ENCODE measurements at regions not wholly inside any gene's neighbourhood (a gene's known extent, or its start where the extent isn't known, plus 50 kb on each side); places are given as distances from the start of the nearest gene placed in this dataset.

DNA sequence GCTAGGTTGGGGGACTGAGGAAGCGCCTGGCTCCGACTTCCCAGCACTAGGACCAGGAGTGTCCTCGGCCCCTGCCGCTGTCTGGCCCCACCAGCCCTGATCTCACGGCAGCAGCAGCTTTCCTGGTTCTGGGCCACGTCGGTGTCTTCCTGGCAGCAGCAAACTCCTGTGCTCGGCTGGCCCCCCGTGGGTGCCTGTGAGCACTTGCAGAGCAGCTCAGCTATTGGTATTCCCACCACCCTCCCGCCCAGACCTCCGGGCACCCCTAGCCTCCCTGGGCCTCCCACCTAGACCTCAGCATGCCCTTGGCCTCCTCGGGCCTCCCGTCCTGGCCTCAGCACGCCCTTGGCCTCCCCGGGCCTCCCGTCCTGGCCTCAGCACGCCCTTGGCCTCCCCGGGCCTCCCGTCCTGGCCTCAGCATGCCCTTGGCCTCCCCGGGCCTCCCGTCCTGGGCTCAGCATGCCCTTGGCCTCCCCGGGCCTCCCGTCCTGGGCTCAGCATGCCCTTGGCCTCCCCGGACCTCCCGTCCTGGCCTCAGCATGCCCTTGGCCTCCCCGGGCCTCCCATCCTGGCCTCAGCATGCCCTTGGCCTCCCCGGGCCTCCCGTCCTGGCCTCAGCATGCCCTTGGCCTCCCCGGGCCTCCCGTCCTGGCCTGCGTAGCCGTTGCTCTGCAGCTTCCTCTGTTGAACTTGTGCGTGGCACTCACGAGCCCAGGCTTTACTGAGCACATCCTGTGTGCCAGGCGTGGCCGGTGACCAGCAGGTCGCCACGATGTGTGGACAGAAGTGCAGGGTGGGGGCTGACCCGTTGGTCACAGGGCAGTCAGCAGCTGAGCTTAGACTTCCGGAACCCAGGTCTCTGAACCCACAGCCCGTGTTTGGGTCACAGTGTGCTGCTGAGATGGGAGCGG is 51.8 kb upstream of the ACSF3 start:
- H3K9ac ChIP-seq (ENCODE audit: low read length): no peak overlapping the region
- H2AFZ ChIP-seq (ENCODE audit: low read length): no peak overlapping the region
- peaks cover 32% of the 10 kb centered on the region for H3K4me1 ChIP-seq (ENCODE audit: low read length)
- H3K9me3 ChIP-seq (ENCODE audit: low read length): no peaks in the 10 kb centered on the region
- no peaks in the 10 kb centered on the region; the same call in 1 of the 2 replicates for H3K27me3 ChIP-seq (ENCODE audit: low read length)
- no peaks in the 10 kb centered on the region for H3K79me2 ChIP-seq (ENCODE audit: low read length)
- no peak overlapping the region for H3K27ac ChIP-seq (ENCODE audit: low read length)
- peaks cover 26% of the 10 kb centered on the region for H4K20me1 ChIP-seq (ENCODE audit: insufficient read depth, low read depth, low read length)
- no peak for DNase-seq
- H3K4me2 ChIP-seq (ENCODE audit: low read depth, low read length, poor library complexity, severe bottlenecking): no peak overlapping the region
- no peaks in the 10 kb centered on the region for H3K9me2 ChIP-seq (replicated peaks; ENCODE audit: insufficient read depth, low read length)
- no peaks in the 10 kb centered on the region for H3K36me3 ChIP-seq (ENCODE audit: insufficient read depth, low read length)
- no peak overlapping the region for H3K4me3 ChIP-seq (ENCODE audit: low read length)

DNA sequence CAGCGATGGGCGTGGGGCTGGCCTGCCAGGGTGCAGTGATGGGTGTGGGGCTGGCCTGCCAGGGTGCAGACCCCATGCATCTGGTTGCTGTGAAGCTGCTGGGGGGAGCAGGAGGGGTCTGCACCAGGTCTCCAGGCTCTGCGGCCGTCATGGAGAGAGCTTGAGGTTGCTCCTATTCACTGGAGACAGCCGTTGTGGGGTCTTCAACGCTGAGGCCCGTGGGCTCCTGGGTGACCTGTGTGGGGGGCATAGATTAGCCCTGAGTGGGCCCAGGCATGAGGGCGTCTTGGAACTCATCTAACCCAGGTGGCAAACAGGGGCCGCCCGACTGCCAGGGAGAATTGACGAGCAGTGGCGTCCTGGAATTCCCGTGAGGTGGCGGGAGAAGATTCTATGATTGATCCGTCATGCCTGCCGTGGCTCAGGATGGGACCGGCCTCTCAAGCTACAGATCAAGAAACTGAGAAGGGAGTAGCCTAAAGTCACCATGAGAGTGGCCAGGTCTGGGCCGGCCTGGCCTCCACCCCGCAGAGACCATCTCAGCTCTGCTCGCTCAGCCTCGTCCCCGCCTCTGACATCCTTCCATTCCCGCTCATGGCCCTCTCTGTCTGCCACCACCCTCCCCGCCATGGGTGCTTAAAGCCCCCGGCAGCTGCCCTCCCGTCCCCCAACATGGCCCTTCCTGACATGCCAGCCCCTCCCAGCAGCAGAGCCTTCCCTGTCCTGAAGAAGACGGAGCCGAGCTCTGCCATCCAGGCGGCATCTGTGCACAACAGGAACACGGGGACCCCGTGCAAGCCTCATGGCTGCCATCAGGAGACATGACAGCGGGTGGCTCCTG is 50.7 kb upstream of the ACSF3 start:
- DNase-seq: no peak
- H3K27me3 ChIP-seq (ENCODE audit: low read length): no peaks in the 10 kb centered on the region; the same call in 1 of the 2 replicates
- H4K20me1 ChIP-seq (ENCODE audit: insufficient read depth, low read depth, low read length): peaks cover 22% of the 10 kb centered on the region
- no peak overlapping the region for H3K27ac ChIP-seq (ENCODE audit: low read length)
- no peak overlapping the region for H3K4me2 ChIP-seq (ENCODE audit: low read depth, low read length, poor library complexity, severe bottlenecking)
- H3K9me3 ChIP-seq (ENCODE audit: low read length): no peaks in the 10 kb centered on the region
- no peak overlapping the region for H3K4me3 ChIP-seq (ENCODE audit: low read length)
- H3K36me3 ChIP-seq (ENCODE audit: insufficient read depth, low read length): no peaks in the 10 kb centered on the region
- no peak overlapping the region for H3K9ac ChIP-seq (ENCODE audit: low read length)
- H3K4me1 ChIP-seq (ENCODE audit: low read length): peaks cover 25% of the 10 kb centered on the region
- no peak overlapping the region for H2AFZ ChIP-seq (ENCODE audit: low read length)
- no peaks in the 10 kb centered on the region for H3K9me2 ChIP-seq (replicated peaks; ENCODE audit: insufficient read depth, low read length)
- no peaks in the 10 kb centered on the region for H3K79me2 ChIP-seq (ENCODE audit: low read length)

DNA sequence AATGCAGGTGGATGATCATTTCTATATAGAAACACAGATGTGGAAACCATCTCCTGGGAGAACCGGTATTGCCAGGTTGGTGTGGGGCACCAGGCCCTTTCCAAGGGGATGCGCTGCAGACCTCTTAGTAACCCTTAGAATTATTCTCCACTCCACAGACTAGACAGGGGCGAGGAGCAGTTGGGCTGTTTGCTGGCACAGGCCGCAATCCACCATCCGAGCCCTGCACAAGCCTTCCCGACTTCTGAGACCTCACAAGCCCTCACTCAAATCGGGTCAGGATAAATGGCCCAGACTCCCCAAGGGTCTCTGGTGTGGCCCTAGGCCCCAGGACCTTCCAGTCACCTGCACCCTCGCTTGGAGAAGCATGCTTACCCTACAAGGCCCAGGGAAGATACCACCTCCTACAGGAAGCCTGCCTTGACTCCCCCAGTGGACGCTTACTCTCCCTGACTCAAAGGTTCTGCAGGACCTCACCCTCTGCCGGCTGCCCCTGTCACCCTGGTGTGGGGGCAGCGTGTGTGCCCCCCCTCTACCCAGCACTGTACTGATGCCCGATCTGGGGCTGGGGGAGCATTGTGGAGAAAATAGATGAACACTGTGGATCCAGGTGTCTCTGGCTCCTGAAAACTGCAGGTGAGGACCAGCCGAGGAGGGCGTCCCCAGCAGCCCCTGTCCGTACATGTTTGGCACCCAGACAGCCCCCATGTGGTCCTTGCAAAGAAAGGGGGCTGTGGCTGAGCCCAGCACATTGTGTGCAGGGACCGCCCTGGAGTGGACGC is 49.8 kb upstream of the ACSF3 start:
- no peak for DNase-seq
- no peaks in the 10 kb centered on the region for H3K9me3 ChIP-seq (ENCODE audit: low read length)
- H3K79me2 ChIP-seq (ENCODE audit: low read length): no peaks in the 10 kb centered on the region
- H3K27me3 ChIP-seq (ENCODE audit: low read length): no peaks in the 10 kb centered on the region; the same call in 1 of the 2 replicates
- H3K36me3 ChIP-seq (ENCODE audit: insufficient read depth, low read length): no peaks in the 10 kb centered on the region
- H3K4me1 ChIP-seq (ENCODE audit: low read length): peaks cover 16% of the 10 kb centered on the region
- H2AFZ ChIP-seq (ENCODE audit: low read length): no peak overlapping the region
- H4K20me1 ChIP-seq (ENCODE audit: insufficient read depth, low read depth, low read length): peaks cover 15% of the 10 kb centered on the region; the same call in 1 of the 2 replicates
- H3K9ac ChIP-seq (ENCODE audit: low read length): no peak overlapping the region
- H3K27ac ChIP-seq (ENCODE audit: low read length): no peak overlapping the region
- H3K9me2 ChIP-seq (replicated peaks; ENCODE audit: insufficient read depth, low read length): no peaks in the 10 kb centered on the region
- H3K4me3 ChIP-seq (ENCODE audit: low read length): no peak overlapping the region
- H3K4me2 ChIP-seq (ENCODE audit: low read depth, low read length, poor library complexity, severe bottlenecking): no peak overlapping the region

All from Karpas-422 (cell line).